ENCODE measurements at regions not wholly inside any gene's neighbourhood (a gene's known extent, or its start where the extent isn't known, plus 50 kb on each side); places are given as distances from the start of the nearest gene placed in this dataset.

GRCh38 chr2:83579507-83579906 lies 879.6 kb downstream of the SUCLG1 start:
- H3K27me3 ChIP-seq (replicated peaks; ENCODE audit: insufficient read depth, low read depth, low read length, poor library complexity), result no peaks in the 10 kb centered on the region
- no peak overlapping the region for H3K4me3 ChIP-seq (ENCODE audit: low read depth, low read length, poor library complexity, severe bottlenecking)
- ChIA-PET POLR2A (ENCODE audit: low non-redundant PET) (no interaction called here), CTCF (no interaction called here)
- H3K9me3 ChIP-seq (ENCODE audit: low read depth, low read length, poor library complexity, severe bottlenecking), result peaks cover 3% of the 10 kb centered on the region
- H3K27ac ChIP-seq (ENCODE audit: low read depth, low read length, poor library complexity, severe bottlenecking), result no peak overlapping the region
- intact Hi-C loops (cut with micrococcal nuclease; ENCODE audit: unreplicated experiment), result no loop called here
- TF ChIP-seq EZH2 (IDR thresholded peaks at IDR 0.05; ENCODE audit: borderline replicate concordance, low read depth, low read length, poor library complexity, severe bottlenecking) (no peak), CTCF (conservative IDR thresholded peaks at IDR 0.05; ENCODE audit: low read depth, low read length) (no peak)
- no peak for DNase-seq (ENCODE audit: low spot score)
- H3K4me1 ChIP-seq (ENCODE audit: insufficient read depth, low read length, poor library complexity, severe bottlenecking), result no peaks in the 10 kb centered on the region
- no peaks in the 10 kb centered on the region for H3K36me3 ChIP-seq (ENCODE audit: insufficient read depth, low read length, poor library complexity, severe bottlenecking)
- BruUV-seq (replicated peaks), result no TSS peak

GRCh38 chr2:83578405-83578804 lies 880.7 kb downstream of the SUCLG1 start:
- no peak for DNase-seq (ENCODE audit: low spot score)
- ChIA-PET CTCF (no interaction called here), POLR2A (ENCODE audit: low non-redundant PET) (no interaction called here)
- Histone ChIP-seq H3K27ac (ENCODE audit: low read depth, low read length, poor library complexity, severe bottlenecking) (no peak overlapping the region), H3K27me3 (replicated peaks; ENCODE audit: insufficient read depth, low read depth, low read length, poor library complexity) (no peaks in the 10 kb centered on the region), H3K4me1 (ENCODE audit: insufficient read depth, low read length, poor library complexity, severe bottlenecking) (no peaks in the 10 kb centered on the region), H3K9me3 (ENCODE audit: low read depth, low read length, poor library complexity, severe bottlenecking) (peaks cover 3% of the 10 kb centered on the region), H3K36me3 (ENCODE audit: insufficient read depth, low read length, poor library complexity, severe bottlenecking) (no peaks in the 10 kb centered on the region), H3K4me3 (ENCODE audit: low read depth, low read length, poor library complexity, severe bottlenecking) (no peak overlapping the region)
- BruUV-seq (replicated peaks), result no TSS peak
- intact Hi-C loops (cut with micrococcal nuclease; ENCODE audit: unreplicated experiment), result no loop called here
- TF ChIP-seq EZH2 (IDR thresholded peaks at IDR 0.05; ENCODE audit: borderline replicate concordance, low read depth, low read length, poor library complexity, severe bottlenecking) (no peak), CTCF (conservative IDR thresholded peaks at IDR 0.05; ENCODE audit: low read depth, low read length) (no peak)

- CTCF ChIA-PET, result no interaction called here
- no TSS peak for BruUV-seq (replicated peaks)
- H3K36me3 ChIP-seq (ENCODE audit: insufficient read depth, low read length, poor library complexity, severe bottlenecking), result no peaks in the 10 kb centered on the region
- POLR2A ChIA-PET (ENCODE audit: low non-redundant PET), result no interaction called here
- H3K27ac ChIP-seq (ENCODE audit: low read depth, low read length, poor library complexity, severe bottlenecking), result no peak overlapping the region
- intact Hi-C loops (cut with micrococcal nuclease; ENCODE audit: unreplicated experiment), result no loop called here
- no peaks in the 10 kb centered on the region for H3K4me1 ChIP-seq (ENCODE audit: insufficient read depth, low read length, poor library complexity, severe bottlenecking)
- H3K9me3 ChIP-seq (ENCODE audit: low read depth, low read length, poor library complexity, severe bottlenecking), result peaks cover 12% of the 10 kb centered on the region
- H3K27me3 ChIP-seq (replicated peaks; ENCODE audit: insufficient read depth, low read depth, low read length, poor library complexity), result no peaks in the 10 kb centered on the region
- no peak for DNase-seq (ENCODE audit: low spot score)
- TF ChIP-seq EZH2 (IDR thresholded peaks at IDR 0.05; ENCODE audit: borderline replicate concordance, low read depth, low read length, poor library complexity, severe bottlenecking) (no peak), CTCF (conservative IDR thresholded peaks at IDR 0.05; ENCODE audit: low read depth, low read length) (no peak)
- H3K4me3 ChIP-seq (ENCODE audit: low read depth, low read length, poor library complexity, severe bottlenecking), result no peak overlapping the region
Observed at GRCh38 chr2:83574614-83575013, 884.5 kb downstream of the SUCLG1 start.

All from A673 (cell line).